Activated CD8-positive, alpha-beta T cell treated with anti-CD3 and anti-CD28 coated beads, Interleukin-2, amount 10 ng/mL, durations not matched to agents 7 days and 5 days (primary cell): ENCODE measurements at regions not wholly inside any gene's neighbourhood (a gene's known extent, or its start where the extent isn't known, plus 50 kb on each side); places are given as distances from the start of the nearest gene placed in this dataset.
A peak's percentile ranks its signal among the peaks of the same experiment; 100 is the strongest.

Source experiments
- ATAC-seq: fragments of 150-1000 bp; cut with Tn5 transposase; one replicate; pipeline ENCODE4 v1.10.0; 2021; ENCODE audit warnings: moderate library complexity
- CTCF ChIA-PET: fragments of 350-600 bp; sonication (Branson Sonifier 250); formaldehyde crosslinking; loops from one replicate; lab custom pipeline; 2021; ENCODE audit warnings: antibody characterized with exemption; lab: Charles Lee
- POLR2A ChIA-PET: fragments of 350-600 bp; sonication (Branson Sonifier 250); formaldehyde crosslinking; loops from one replicate; lab custom pipeline; 2021; ENCODE audit warnings: antibody characterized with exemption; lab: Charles Lee
- DNase-seq: peaks from one replicate; pipeline ENCODE4 v3.0.0-alpha.2; 2020
- H3K27ac Mint-ChIP-seq: one replicate; pipeline ENCODE4 v1.8.0; 2021; ENCODE audit warnings: mild to moderate bottlenecking, mixed read lengths
- H3K27me3 Mint-ChIP-seq: one replicate; pipeline ENCODE4 v1.8.0; 2021; ENCODE audit warnings: low read depth, mixed read lengths
- H3K36me3 Mint-ChIP-seq: one replicate; pipeline ENCODE4 v1.8.0; 2021; ENCODE audit warnings: low read depth, mixed read lengths
- H3K4me1 Mint-ChIP-seq: one replicate; pipeline ENCODE4 v1.8.0; 2021; ENCODE audit warnings: low read depth, mixed read lengths
- H3K4me3 Mint-ChIP-seq: one replicate; pipeline ENCODE4 v1.8.0; 2021; ENCODE audit warnings: mild to moderate bottlenecking, mixed read lengths
- H3K9me3 Mint-ChIP-seq: one replicate; pipeline ENCODE4 v1.8.0; 2022; ENCODE audit warnings: mixed read lengths; ENCODE audit not compliant: insufficient read depth

- CTCF ChIA-PET = interaction anchor here (0.8 kb wide), 1 partner anchor 10 kb away, joined by 3 read pairs; no protein-coding TSS in a partner anchor
- DNase-seq (no peak), ATAC-seq (no peak)
- Mint-ChIP-seq H3K4me3 (no peak overlapping the region), H3K36me3 (peaks cover 22% of the 10 kb centered on the region), H3K27me3 (no peaks in the 10 kb centered on the region), H3K27ac (no peak overlapping the region), H3K4me1 (peaks cover 7% of the 10 kb centered on the region), H3K9me3 (peaks cover 32% of the 10 kb centered on the region)
- POLR2A ChIA-PET = interaction anchor here (0.9 kb wide), 1 partner anchor 257 kb away, joined by 3 read pairs; the partner anchor contains the start of gene KLF6
Measured at GRCh38 chr10:4041635-4042034, 256.6 kb upstream of the KLF6 start.

GRCh38 chr10:4038000-4038399, 253.0 kb upstream of the KLF6 start:
- Mint-ChIP-seq H3K36me3 (peaks cover 22% of the 10 kb centered on the region), H3K27ac (no peak overlapping the region), H3K27me3 (no peaks in the 10 kb centered on the region), H3K4me1 (peaks cover 36% of the 10 kb centered on the region), H3K9me3 (peaks cover 28% of the 10 kb centered on the region), H3K4me3 (no peak overlapping the region)
- POLR2A ChIA-PET = no interaction called here
- no peak for DNase-seq
- CTCF ChIA-PET = interaction anchor here (1.1 kb wide), 1 partner anchor 42 kb away, joined by 4 read pairs; no protein-coding TSS in a partner anchor
- no peak for ATAC-seq

GRCh38 chr10:4035599-4035945, 250.6 kb upstream of the KLF6 start:
- no peak for DNase-seq
- Mint-ChIP-seq H3K27me3 (no peaks in the 10 kb centered on the region), H3K9me3 (peaks cover 6% of the 10 kb centered on the region), H3K4me1 (peaks cover 41% of the 10 kb centered on the region), H3K36me3 (peaks cover 8% of the 10 kb centered on the region), H3K27ac (peak overlapping the region; percentile 92), H3K4me3 (peak overlapping the region; percentile 57)
- ChIA-PET POLR2A (interaction anchor here (1.0 to 2.4 kb wide), 3 partner anchors 101 to 251 kb away, joined by 3 to 16 read pairs (median 4); partner anchors contain the start of gene KLF6), CTCF (interaction anchor here (1.0 kb wide), 1 partner anchor 13 kb away, joined by 3 read pairs; no protein-coding TSS in a partner anchor)
- no peak for ATAC-seq

DNA sequence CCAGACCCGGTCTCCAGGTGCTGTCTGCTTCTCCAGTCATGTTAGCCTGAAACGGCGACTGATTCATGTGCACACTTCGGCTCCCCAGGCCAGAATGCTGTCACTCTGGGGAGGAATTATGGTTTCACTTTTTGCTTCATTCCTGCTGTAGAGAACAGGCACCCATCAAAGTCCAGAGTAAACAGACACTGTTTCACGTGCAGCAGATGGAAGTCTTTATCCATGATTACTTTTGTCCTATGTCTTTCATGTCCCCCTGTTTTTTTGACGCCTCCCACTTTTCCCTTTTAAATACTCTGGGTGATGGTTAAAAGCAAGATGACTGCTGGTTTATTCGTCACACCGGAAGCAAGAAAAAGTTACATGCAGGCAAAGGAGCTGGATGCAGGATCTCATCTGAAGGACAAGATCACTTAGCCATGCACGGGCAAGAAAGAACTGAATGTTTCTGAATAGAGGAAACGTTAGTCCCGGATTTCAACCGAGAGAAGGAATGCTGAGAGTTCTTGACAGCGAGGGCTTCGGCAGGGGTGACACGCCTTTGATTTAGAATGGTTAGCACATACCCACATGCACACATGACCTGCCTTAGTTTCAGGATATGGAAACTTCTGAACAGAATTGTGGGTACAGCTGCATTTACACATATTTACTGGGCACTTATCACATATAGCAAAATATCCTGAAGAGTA, 250.0 kb upstream of the KLF6 start:
- peaks cover 41% of the 10 kb centered on the region for H3K4me1 Mint-ChIP-seq
- H3K36me3 Mint-ChIP-seq = peaks cover 3% of the 10 kb centered on the region
- CTCF ChIA-PET = no interaction called here
- no peaks in the 10 kb centered on the region for H3K27me3 Mint-ChIP-seq
- DNase-seq (peak; percentile 51), ATAC-seq (peak; percentile 76)
- peak overlapping the region; percentile 92 for H3K27ac Mint-ChIP-seq
- H3K4me3 Mint-ChIP-seq = peak overlapping the region; percentile 57
- H3K9me3 Mint-ChIP-seq = peaks cover 4% of the 10 kb centered on the region
- POLR2A ChIA-PET = interaction anchor here (1.0 to 2.4 kb wide), 3 partner anchors 100 to 250 kb away, joined by 3 to 16 read pairs (median 4); partner anchors contain the start of gene KLF6

DNA sequence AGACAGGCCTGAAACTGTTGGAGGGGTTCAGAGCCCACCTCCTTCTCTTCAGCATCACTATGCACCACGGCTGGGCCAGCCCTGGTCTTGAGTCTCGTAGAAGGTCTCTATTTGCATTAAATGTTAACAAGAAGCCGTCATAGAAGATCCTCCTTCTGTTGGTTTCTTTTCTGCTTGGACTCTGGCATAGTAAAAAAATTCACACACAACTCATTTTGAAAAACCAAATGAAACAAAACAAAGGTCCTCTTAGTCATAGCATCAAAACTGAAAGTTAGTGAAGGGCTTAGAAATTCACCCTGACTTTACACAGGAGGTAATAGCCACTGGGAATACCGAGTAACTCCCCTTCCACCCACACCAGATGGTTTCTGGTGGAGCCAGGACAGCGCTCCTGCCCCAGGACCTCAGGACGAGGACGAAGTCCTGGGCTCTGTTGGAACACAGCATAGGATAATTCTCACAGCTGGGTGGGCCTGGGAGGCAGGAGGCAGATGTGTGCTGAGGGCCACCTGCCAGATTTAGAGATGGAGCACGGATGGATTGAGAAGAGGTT, 248.4 kb upstream of the KLF6 start:
- DNase-seq = no peak
- H3K27me3 Mint-ChIP-seq = no peaks in the 10 kb centered on the region
- H3K4me1 Mint-ChIP-seq = peaks cover 43% of the 10 kb centered on the region
- peak overlapping the region; percentile 0 for H3K4me3 Mint-ChIP-seq
- peak overlapping the region; percentile 92 for H3K27ac Mint-ChIP-seq
- peak; percentile 45 for ATAC-seq
- H3K9me3 Mint-ChIP-seq = no peaks in the 10 kb centered on the region
- POLR2A ChIA-PET = no interaction called here
- H3K36me3 Mint-ChIP-seq = peaks cover 3% of the 10 kb centered on the region
- CTCF ChIA-PET = no interaction called here

- H3K9me3 Mint-ChIP-seq = no peaks in the 10 kb centered on the region
- H3K27ac Mint-ChIP-seq = no peak overlapping the region
- H3K4me1 Mint-ChIP-seq = peaks cover 44% of the 10 kb centered on the region
- H3K27me3 Mint-ChIP-seq = no peaks in the 10 kb centered on the region
- DNase-seq (no peak), ATAC-seq (no peak)
- no peak overlapping the region for H3K4me3 Mint-ChIP-seq
- ChIA-PET POLR2A (no interaction called here), CTCF (no interaction called here)
- H3K36me3 Mint-ChIP-seq = peaks cover 4% of the 10 kb centered on the region
Measured at GRCh38 chr10:4029866-4030265, 244.9 kb upstream of the KLF6 start.

DNA sequence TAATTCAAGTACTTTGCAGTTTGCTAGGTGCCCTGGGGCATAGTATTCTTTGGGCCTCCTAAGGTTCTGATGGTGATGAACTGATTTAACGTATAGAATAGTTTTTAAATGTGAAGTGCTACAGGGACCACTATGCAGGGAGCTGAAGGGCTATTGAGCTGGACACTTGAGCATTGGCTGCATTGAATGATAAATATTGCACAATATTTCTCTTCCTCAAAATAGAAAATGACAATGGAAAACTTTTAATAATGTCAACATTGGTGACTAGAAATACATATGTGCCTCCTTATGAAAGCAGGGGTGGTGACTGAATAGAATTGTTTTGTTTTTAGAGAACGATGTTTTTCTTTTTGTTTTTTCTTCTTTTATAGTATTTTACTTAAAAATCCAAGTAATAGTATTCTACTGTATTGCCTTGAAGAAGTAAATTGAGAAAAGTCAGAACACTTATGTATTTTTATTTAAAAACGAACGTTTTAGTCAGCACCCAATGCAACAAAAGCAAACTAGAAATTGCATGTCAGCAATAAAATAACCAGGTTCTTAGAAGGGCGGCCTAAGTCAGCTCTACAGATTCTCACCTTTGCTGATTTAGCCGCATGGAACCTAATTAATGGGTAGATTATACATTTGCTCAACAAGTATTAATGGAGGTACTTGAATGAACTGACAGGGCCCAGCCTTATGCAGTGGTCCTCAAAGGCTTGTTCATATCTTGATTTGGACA, 244.0 kb upstream of the KLF6 start:
- Mint-ChIP-seq H3K4me3 (no peak overlapping the region), H3K4me1 (peaks cover 39% of the 10 kb centered on the region), H3K36me3 (peaks cover 4% of the 10 kb centered on the region), H3K27me3 (no peaks in the 10 kb centered on the region), H3K9me3 (no peaks in the 10 kb centered on the region), H3K27ac (no peak overlapping the region)
- ChIA-PET POLR2A (no interaction called here), CTCF (no interaction called here)
- DNase-seq = no peak
- no peak for ATAC-seq

GRCh38 chr10:4028027-4028471, 243.0 kb upstream of the KLF6 start:
- Mint-ChIP-seq H3K4me1 (peaks cover 35% of the 10 kb centered on the region), H3K27me3 (no peaks in the 10 kb centered on the region), H3K4me3 (no peak overlapping the region), H3K9me3 (no peaks in the 10 kb centered on the region), H3K27ac (no peak overlapping the region), H3K36me3 (peaks cover 4% of the 10 kb centered on the region)
- CTCF ChIA-PET = no interaction called here
- POLR2A ChIA-PET = no interaction called here
- DNase-seq (no peak), ATAC-seq (no peak)

GRCh38 chr10:4025339-4025738, 240.3 kb upstream of the KLF6 start:
- DNase-seq (no peak), ATAC-seq (peak; percentile 42)
- ChIA-PET CTCF (no interaction called here), POLR2A (interaction anchor here (2.1 kb wide), 1 partner anchor 240 kb away, joined by 4 read pairs; the partner anchor contains the start of gene KLF6)
- H3K36me3 Mint-ChIP-seq = peaks cover 10% of the 10 kb centered on the region
- H3K4me1 Mint-ChIP-seq = peaks cover 38% of the 10 kb centered on the region
- peak overlapping the region; percentile 16 for H3K27ac Mint-ChIP-seq
- H3K4me3 Mint-ChIP-seq = no peak overlapping the region
- H3K27me3 Mint-ChIP-seq = no peaks in the 10 kb centered on the region
- H3K9me3 Mint-ChIP-seq = no peaks in the 10 kb centered on the region

GRCh38 chr10:4024516-4025245, 239.7 kb upstream of the KLF6 start:
- POLR2A ChIA-PET = no interaction called here
- H3K4me3 Mint-ChIP-seq = no peak overlapping the region
- peaks cover 10% of the 10 kb centered on the region for H3K36me3 Mint-ChIP-seq

DNA sequence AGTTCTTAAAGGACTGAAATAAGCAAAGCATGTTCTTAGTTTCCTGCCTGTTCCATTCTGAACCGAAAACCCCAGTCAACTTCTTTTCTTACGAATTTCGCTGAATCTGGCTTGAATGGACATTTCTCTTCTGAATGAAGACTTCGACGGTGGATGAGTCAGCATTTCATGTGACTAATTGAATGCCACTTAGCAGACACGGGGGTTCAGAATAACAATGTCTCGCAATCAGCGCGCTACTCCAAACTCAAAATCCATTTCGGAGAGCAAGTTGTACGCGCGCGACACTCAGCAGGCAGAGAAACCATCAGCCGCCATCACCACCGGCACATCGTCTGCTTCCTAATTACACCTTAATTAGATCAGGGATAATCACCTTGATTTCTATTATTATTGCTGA, 239.0 kb upstream of the KLF6 start:
- ATAC-seq = no peak

More at GRCh38 chr10:4024516-4025245, 239.7 kb upstream of the KLF6 start:
- no peak for ATAC-seq
- H3K27ac Mint-ChIP-seq = no peak overlapping the region
- peak; percentile 4 for DNase-seq
- no peaks in the 10 kb centered on the region for H3K9me3 Mint-ChIP-seq
- peaks cover 41% of the 10 kb centered on the region for H3K4me1 Mint-ChIP-seq
- no peaks in the 10 kb centered on the region for H3K27me3 Mint-ChIP-seq
- CTCF ChIA-PET = no interaction called here

More for the DNA sequence above, 239.0 kb upstream of the KLF6 start:
- POLR2A ChIA-PET = no interaction called here
- Mint-ChIP-seq H3K4me3 (no peak overlapping the region), H3K9me3 (no peaks in the 10 kb centered on the region), H3K36me3 (peaks cover 10% of the 10 kb centered on the region), H3K27me3 (no peaks in the 10 kb centered on the region), H3K27ac (no peak overlapping the region), H3K4me1 (peaks cover 41% of the 10 kb centered on the region)
- CTCF ChIA-PET = no interaction called here
- DNase-seq = peak; percentile 8
